GM12891 (cell line): ENCODE measurements at regions not wholly inside any gene's neighbourhood (a gene's known extent, or its start where the extent isn't known, plus 50 kb on each side); places are given as distances from the start of the nearest gene placed in this dataset.

Source experiments
- POLR2A ChIP-seq: IDR thresholded peaks from 2 replicates; pipeline ENCODE4 v1.6.1; 2011; ENCODE audit warnings: low read depth, low read length, control low read depth
- POLR2AphosphoS5 ChIP-seq: IDR thresholded peaks from 2 replicates; pipeline ENCODE4 v1.6.1; 2011; ENCODE audit warnings: low read depth, low read length, control low read depth
- SPI1 ChIP-seq: IDR thresholded peaks from 2 replicates; pipeline ENCODE4 v1.6.1; 2011; ENCODE audit warnings: low read depth, low read length, control low read depth
- TAF1 ChIP-seq: IDR thresholded peaks from 2 replicates; pipeline ENCODE4 v1.6.1; 2011; ENCODE audit warnings: low read depth, low read length, control low read depth

DNA sequence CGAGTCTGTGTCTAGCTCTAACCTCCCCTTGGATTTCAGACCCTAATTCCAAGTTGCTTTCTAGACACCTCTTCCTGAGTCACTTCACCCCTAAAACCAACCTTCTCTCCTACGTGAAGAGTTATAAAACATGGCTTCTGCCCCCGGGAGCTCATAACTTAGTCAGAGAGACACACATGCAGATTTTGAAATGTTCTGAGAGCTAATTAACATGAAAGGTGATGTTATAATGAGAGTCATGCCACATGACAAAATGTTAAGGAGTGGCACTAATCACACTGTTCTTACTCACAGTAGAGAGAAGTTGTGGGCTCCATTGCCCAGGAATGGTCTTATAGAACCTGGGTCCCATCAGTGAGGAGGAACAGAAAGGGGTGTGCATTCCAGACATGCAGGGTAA, 117.1 kb downstream of the LRIG2 start:
- TF ChIP-seq POLR2A, result no peak
- TF ChIP-seq SPI1, result no peak
- no peak for TF ChIP-seq POLR2AphosphoS5
- no peak for TF ChIP-seq TAF1
